Muscle layer of colon (tissue), 2 donors: ENCODE measurements at regions not wholly inside any gene's neighbourhood (a gene's known extent, or its start where the extent isn't known, plus 50 kb on each side); places are given as distances from the start of the nearest gene placed in this dataset.

ENCODE experiments used
- H3K27ac ChIP-seq: one replicate; pipeline ENCODE4 v1.7.0; 2013; ENCODE audit warnings: low read depth, mild to moderate bottlenecking, low read length, moderate library complexity
- H3K27me3 ChIP-seq, 2 donors: one replicate each; pipeline ENCODE4 v1.7.0; 2013; ENCODE audit warnings: low read length in 2 of 2, mild to moderate bottlenecking in 2 of 2; ENCODE audit not compliant: insufficient read depth in 2 of 2, control insufficient read depth in 1 of 2
- H3K36me3 ChIP-seq: one replicate; pipeline ENCODE4 v1.7.0; 2013; ENCODE audit warnings: mild to moderate bottlenecking, low read length; ENCODE audit not compliant: insufficient read depth
- H3K4me1 ChIP-seq: one replicate; pipeline ENCODE4 v1.7.0; 2013; ENCODE audit warnings: mild to moderate bottlenecking, low read length; ENCODE audit not compliant: insufficient read depth
- H3K4me3 ChIP-seq, 2 donors: one replicate each; pipeline ENCODE4 v1.7.0; 2013; ENCODE audit warnings: low read length in 2 of 2, low read depth in 1 of 2, mild to moderate bottlenecking in 1 of 2, moderate library complexity in 1 of 2
- H3K9ac ChIP-seq: one replicate; pipeline ENCODE4 v1.7.0; 2013; ENCODE audit warnings: low read length
- H3K9me3 ChIP-seq: one replicate; pipeline ENCODE4 v1.7.0; 2013; ENCODE audit warnings: mild to moderate bottlenecking, low read length
- donor health status: abdominal sarcoma.
- donor health status: Adenocarcinoma of cecum.

DNA sequence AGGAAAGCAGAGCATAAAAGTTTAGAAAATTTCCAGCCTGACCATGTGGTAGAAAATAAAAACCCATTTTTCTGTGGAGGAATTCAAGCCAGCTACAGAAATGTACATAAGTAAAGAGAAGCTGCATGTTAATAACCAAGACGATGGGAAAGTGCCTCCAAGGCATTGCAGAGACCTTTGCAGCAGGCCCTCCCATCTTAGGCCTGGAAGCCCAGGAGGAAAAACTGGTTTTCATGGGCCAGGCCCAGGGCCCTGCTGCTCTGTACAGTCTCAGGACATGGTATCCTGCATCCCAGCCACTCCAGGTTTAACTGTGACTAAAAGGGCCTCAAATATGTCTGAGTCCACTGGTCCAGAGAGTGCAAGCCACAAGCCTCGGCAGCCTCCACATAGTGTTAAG, 754.8 kb upstream of the RIOK2 start:
- H3K9ac ChIP-seq: no peak overlapping the region
- H3K27me3 ChIP-seq: no peaks in the 10 kb centered on the region
- no peaks in the 10 kb centered on the region for H3K4me1 ChIP-seq
- no peak overlapping the region for H3K27ac ChIP-seq
- H3K4me3 ChIP-seq: no peak overlapping the region
- no peaks in the 10 kb centered on the region for H3K36me3 ChIP-seq
- no peaks in the 10 kb centered on the region for H3K9me3 ChIP-seq

GRCh38 chr5:97943036-97943435, 760.0 kb upstream of the RIOK2 start:
- H3K4me3 ChIP-seq: no peak overlapping the region
- no peaks in the 10 kb centered on the region for H3K36me3 ChIP-seq
- H3K9me3 ChIP-seq: no peaks in the 10 kb centered on the region
- H3K27me3 ChIP-seq: no peaks in the 10 kb centered on the region
- no peak overlapping the region for H3K27ac ChIP-seq
- H3K9ac ChIP-seq: no peak overlapping the region
- no peaks in the 10 kb centered on the region for H3K4me1 ChIP-seq

DNA sequence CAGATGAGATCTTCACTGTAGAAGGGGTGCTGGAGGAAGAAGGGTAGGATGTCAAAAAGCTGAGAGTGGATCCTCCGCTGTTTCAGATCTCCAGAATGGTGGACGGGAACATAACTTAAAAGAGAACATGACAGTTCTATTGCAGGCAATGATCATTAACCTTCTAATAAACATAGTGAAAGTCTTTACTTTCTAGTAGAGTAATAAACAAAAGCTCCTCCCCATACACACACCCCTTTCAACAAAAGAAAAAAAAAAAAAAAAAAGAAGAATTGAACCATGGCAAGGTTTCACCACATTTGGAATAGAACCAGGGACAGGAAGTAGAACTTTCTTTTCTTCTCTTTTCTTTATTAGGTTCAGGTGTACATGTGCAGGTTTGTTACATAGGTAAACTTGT, 768.1 kb upstream of the RIOK2 start:
- no peaks in the 10 kb centered on the region for H3K4me1 ChIP-seq
- no peak overlapping the region for H3K4me3 ChIP-seq
- H3K9me3 ChIP-seq: no peaks in the 10 kb centered on the region
- H3K9ac ChIP-seq: no peak overlapping the region
- no peak overlapping the region for H3K27ac ChIP-seq
- no peaks in the 10 kb centered on the region for H3K27me3 ChIP-seq
- H3K36me3 ChIP-seq: no peaks in the 10 kb centered on the region

- H3K9me3 ChIP-seq: no peaks in the 10 kb centered on the region
- no peak overlapping the region for H3K9ac ChIP-seq
- H3K4me1 ChIP-seq: no peaks in the 10 kb centered on the region
- H3K4me3 ChIP-seq: no peak overlapping the region
- no peaks in the 10 kb centered on the region for H3K27me3 ChIP-seq
- H3K36me3 ChIP-seq: no peaks in the 10 kb centered on the region
- H3K27ac ChIP-seq: no peak overlapping the region
These were observed 772.4 kb upstream of the RIOK2 start for GRCh38 chr5:97955450-97955849.

DNA sequence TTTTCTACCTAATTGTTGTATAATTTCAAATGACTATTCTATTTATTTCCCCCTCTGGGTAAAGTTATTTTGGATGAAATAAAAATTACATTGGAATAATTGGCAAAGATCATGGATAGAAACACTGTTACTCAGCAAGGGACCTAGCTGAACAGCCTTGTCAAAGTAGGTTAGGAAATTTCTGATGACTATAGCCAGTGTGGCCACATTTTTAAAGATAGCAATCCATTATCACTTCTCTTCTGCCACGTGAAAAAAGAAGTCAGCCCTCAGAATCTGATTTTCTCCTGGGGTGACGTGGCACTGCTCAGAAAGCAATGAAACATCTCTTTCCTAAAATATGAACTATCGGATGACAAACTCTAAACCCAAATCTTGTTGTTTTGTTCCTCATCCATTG, 784.2 kb upstream of the RIOK2 start:
- Histone ChIP-seq H3K36me3 (no peaks in the 10 kb centered on the region), H3K4me1 (no peaks in the 10 kb centered on the region), H3K4me3 (no peak overlapping the region), H3K9ac (no peak overlapping the region), H3K9me3 (no peaks in the 10 kb centered on the region), H3K27me3 (no peaks in the 10 kb centered on the region), H3K27ac (no peak overlapping the region)

GRCh38 chr5:97968346-97968745, 785.3 kb upstream of the RIOK2 start:
- no peaks in the 10 kb centered on the region for H3K27me3 ChIP-seq
- H3K4me3 ChIP-seq: no peak overlapping the region
- H3K36me3 ChIP-seq: no peaks in the 10 kb centered on the region
- H3K9ac ChIP-seq: no peak overlapping the region
- no peaks in the 10 kb centered on the region for H3K4me1 ChIP-seq
- no peaks in the 10 kb centered on the region for H3K9me3 ChIP-seq
- no peak overlapping the region for H3K27ac ChIP-seq

GRCh38 chr5:97979740-97980139, 793.7 kb upstream of the RGMB start:
- Histone ChIP-seq H3K36me3 (no peaks in the 10 kb centered on the region), H3K27me3 (no peaks in the 10 kb centered on the region), H3K9ac (no peak overlapping the region), H3K27ac (no peak overlapping the region), H3K9me3 (no peaks in the 10 kb centered on the region), H3K4me1 (no peaks in the 10 kb centered on the region), H3K4me3 (no peak overlapping the region)

DNA sequence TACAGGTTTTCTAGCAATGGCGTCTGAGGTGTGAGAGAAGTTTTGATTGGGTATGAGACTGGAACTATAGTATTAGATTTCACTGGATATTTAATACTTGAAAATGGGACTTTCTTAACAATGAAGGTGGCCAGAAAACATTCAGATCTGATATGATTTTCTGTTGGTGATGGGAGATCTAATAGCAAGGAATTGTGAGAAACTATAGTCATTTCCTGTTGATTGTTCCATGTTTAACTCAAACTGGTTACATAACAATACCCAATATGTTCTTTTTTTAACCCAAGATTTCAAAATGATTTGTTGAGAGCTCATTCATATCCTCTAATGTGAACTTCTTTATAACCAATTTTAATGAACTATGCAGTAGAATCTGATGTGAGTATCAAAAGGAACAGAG, 793.2 kb upstream of the RGMB start:
- no peak overlapping the region for H3K9ac ChIP-seq

DNA sequence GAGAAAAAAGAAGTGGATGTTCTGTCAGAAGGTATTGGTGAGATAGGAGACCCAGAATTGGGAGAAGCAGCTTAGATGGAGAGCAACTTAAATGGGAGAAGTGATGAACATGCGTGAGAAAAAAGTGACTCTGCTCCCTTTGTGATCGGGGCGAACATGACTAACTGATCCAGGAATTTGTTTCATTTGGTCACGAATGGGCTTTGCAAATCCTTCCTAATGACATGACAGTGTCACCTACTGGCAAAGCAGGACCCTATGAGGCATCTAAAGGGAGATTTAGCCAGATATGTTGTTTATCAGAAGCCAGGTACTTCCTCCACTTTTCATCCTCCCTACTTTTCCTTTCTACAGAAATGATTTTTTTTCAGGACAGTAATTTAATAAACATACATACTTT, 787.4 kb upstream of the RGMB start:
- Histone ChIP-seq H3K36me3 (no peaks in the 10 kb centered on the region), H3K9me3 (no peaks in the 10 kb centered on the region), H3K4me3 (no peak overlapping the region), H3K27ac (no peak overlapping the region), H3K27me3 (no peaks in the 10 kb centered on the region), H3K4me1 (no peaks in the 10 kb centered on the region), H3K9ac (no peak overlapping the region)

More for the DNA sequence above, 793.2 kb upstream of the RGMB start:
- Histone ChIP-seq H3K9me3 (no peaks in the 10 kb centered on the region), H3K27me3 (no peaks in the 10 kb centered on the region), H3K4me3 (no peak overlapping the region), H3K27ac (no peak overlapping the region), H3K4me1 (no peaks in the 10 kb centered on the region), H3K36me3 (no peaks in the 10 kb centered on the region)

DNA sequence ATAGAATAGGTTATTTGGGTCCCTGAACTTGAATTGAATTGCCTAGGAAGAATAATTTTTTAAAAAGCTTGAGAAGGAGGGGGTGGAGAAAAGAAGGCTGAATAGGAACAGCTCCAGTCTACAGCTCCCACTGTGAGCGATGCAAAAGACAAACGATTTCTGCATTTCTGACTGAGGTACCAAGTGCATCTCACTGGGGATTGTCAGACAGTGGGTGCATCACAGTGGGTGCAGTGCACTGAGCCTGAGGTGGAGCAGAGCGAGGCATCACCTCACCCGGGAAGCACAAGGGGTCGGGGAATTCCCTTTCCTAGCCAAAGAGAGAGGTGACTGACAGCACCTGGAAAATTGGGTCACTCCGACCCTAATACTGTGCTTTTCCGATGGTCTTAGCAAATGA, 782.2 kb upstream of the RGMB start:
- Histone ChIP-seq H3K9me3 (no peaks in the 10 kb centered on the region), H3K4me1 (no peaks in the 10 kb centered on the region), H3K4me3 (no peak overlapping the region), H3K9ac (no peak overlapping the region), H3K27me3 (no peaks in the 10 kb centered on the region), H3K27ac (no peak overlapping the region), H3K36me3 (no peaks in the 10 kb centered on the region)

DNA sequence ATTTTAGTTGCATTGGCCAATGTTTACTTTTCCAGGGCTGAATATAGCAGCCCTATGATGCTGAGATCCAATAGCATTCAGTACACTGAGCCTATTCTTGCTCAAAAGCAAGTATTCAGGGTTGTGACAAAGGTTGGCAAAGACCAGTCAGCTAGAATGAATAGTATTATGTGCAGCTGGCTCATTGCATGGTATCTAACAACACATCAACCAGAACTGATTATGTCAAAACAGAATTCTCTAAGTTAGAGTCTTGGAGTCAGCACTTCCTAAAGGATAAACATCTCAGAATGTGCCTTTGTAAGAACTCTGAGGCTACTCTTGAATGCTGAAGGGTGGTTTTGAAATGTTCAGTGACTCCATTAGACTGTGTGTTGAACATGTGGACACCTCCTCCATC, 774.5 kb upstream of the RGMB start:
- no peaks in the 10 kb centered on the region for H3K4me1 ChIP-seq
- no peak overlapping the region for H3K9ac ChIP-seq
- H3K27me3 ChIP-seq: no peaks in the 10 kb centered on the region
- H3K9me3 ChIP-seq: no peaks in the 10 kb centered on the region
- no peak overlapping the region for H3K27ac ChIP-seq
- no peaks in the 10 kb centered on the region for H3K36me3 ChIP-seq
- no peak overlapping the region for H3K4me3 ChIP-seq

DNA sequence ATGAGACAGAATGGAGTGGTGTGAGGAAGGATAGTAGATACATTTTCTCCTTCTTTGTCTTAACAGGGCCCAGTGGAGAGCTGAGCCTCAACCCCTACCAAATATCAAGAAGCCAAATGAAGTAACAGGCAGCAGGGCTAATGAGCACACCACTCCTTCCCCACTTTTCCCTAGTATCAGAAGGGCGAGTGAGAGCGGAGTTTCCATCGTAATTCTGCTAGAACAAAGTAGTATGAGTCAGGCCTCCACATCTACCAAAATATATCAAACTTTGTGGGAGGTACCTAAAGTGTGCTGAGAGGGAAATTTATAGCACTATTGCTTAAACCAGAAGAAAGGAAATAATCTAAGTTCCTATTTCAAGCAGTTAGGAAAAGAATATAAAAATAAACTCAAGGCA, 769.0 kb upstream of the RGMB start:
- no peaks in the 10 kb centered on the region for H3K4me1 ChIP-seq
- no peaks in the 10 kb centered on the region for H3K9me3 ChIP-seq
- no peak overlapping the region for H3K4me3 ChIP-seq
- no peaks in the 10 kb centered on the region for H3K27me3 ChIP-seq
- no peaks in the 10 kb centered on the region for H3K36me3 ChIP-seq
- no peak overlapping the region for H3K27ac ChIP-seq
- H3K9ac ChIP-seq: no peak overlapping the region
